ENCODE measurements at regions not wholly inside any gene's neighbourhood (a gene's known extent, or its start where the extent isn't known, plus 50 kb on each side); places are given as distances from the start of the nearest gene placed in this dataset.

DNA sequence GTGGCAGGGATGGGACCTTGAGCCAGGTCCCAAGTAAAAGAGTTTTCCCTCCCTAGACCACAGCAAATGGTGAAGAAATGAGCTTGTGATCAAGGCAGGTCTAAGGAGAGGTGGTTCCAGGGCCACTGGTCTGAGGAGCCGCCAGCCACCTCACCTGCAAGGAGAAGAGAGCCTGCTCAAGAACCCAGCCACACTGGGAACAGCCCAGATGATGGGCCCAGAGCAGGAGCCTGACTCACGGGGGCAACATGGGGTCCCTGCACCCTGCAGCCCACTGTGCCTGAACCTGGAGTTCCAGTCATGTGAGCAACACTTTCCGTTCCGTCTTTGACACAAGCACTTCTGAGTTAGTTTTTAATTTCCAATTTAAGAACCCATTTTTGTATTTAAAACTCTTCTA lies 204.5 kb upstream of the CDH4 start:
- DNase-seq (ENCODE audit: low spot score), result no peak

DNA sequence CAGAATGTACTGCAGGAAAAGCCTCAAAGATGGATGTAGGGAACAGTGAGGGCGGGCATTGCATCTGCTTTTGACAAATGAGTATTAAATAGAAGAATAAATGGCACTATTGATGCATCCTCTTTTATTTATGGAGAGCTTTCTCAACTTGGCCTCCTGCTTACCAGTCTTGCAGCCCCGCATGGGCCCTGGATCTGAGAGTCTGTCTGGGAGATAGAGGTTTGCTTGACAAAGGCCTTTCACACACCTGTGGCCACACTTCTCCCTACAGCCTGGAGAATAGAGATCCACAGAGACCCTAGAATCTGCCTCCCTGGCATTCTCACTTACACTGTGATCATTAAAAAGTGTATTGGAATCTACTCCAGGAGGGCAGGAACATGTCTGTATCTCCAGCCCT lies 203.8 kb upstream of the CDH4 start:
- DNase-seq (ENCODE audit: low spot score), result no peak

DNA sequence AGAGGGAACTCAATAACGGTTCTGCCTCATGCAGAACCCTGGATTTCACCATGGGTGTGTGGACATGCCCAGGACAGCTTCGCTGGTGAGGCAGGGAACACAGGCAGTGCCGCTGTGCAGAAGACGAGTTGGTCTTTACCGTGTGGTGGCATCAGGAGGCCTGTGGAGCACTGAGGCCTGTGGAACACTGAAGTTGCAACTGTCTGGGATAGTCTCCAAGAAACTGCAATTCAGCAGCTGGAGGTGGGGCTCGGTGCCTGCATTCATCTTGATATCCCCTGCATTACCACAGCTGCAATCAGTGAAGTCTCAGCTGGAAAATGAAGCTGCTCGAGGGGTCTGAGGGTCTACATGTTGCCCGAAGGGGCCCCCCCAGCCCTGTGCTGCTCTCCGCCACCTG lies 202.4 kb upstream of the CDH4 start:
- DNase-seq (ENCODE audit: low spot score), result no peak

DNA sequence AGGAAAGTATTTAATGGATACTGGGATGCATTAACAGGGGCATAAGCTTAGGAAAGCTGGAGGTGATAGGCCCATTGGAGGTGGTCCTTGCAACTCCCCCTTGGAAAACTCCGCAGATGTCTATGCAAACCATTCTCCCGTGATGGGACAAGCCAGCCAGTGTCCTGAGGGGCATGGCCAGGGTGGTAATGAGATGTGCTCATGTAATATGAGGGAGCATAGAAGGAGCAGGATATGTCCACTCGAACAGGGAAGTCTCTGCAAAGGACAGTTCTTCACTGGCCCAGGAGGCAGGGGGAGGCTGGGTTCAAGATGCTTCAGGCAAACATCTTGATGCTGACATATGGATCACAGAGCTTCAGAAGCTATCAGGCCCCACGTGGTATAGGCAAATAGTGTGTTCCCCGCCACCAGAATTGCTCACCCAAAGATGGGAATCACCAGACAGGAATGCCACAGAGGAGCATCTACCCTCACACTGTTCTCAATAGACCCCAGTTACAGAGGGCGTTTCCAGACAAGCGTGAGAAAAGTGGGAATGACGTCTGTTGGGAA lies 201.6 kb upstream of the CDH4 start:
- DNase-seq (ENCODE audit: low spot score), result no peak

DNA sequence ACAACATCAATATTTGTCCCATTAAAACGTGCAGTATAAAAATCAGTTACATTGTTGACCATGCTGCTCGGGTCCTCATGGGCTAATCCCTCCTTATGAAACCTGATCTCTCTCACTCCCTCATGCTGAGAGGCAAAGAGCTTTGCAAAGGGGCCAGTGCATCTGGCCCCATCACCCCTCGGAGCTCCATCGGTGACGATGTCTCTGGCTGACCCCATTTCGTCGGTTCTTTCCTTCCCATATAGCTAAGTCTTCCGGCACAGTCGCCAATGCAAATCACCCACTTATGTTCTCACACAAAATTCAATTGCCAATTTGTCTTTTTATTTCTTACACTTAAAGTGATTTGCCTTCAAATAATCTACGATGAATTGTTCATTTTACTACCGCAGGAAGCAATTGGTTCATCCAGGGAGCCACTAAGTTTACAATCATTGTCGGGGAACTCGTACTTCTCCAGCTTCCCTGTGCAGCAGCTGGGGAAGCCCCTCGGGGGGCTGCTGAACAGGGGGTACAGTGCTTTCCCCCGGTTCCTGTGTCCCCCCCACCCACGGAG lies 199.8 kb upstream of the CDH4 start:
- DNase-seq (ENCODE audit: low spot score), result no peak

DNA sequence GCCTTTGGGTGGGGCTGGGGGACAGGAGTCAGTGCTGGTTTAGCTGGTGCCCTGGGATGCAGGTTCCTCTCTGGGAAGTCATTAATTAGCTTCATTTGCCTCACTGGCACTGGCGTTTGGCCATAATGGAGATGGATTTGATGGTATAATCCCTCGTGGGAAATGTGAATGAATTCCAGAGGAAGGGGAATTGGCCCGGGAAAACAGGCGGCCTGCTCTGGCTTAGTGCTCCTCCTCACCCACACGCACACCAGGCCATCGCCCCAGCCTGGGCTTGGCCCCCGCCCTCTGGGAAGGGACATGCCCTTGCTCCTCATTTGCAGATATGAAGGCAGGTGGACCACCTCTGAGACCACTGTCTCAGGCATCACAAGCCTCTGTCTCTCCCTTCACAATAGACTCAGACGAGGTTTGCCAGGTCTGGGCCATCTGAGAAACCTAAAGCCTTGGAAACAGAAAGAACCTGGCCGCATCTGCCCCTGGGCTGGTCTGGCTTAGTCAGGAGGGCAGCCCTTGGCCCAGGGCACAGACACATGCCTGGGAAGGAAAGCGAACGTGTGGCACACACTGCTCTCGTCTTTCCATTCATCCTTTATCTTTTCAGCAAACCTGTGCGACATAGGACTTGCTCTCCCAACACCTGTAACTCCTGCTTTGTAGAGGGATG lies 199.2 kb upstream of the CDH4 start:
- DNase-seq (ENCODE audit: low spot score), result no peak

DNA sequence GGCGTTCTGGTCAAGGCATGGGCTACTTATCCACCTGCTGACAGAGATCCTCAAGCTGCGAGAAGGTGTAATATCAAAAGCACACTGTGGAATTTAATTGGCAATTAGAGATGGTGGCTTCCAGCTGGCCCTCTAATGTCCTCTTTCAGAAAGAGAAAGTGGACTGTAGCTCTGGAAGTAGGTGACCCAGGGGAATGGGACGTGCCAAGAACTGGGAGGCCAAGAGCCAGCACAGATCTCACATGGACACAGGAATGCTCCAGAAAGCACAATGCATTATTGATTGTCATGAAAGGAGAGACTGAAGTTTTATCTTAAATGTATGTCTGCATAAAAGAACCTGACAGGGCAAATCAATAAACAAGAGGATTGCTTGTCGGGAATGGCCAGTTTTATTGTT lies 198.6 kb upstream of the CDH4 start:
- no peak for DNase-seq (ENCODE audit: low spot score)

DNA sequence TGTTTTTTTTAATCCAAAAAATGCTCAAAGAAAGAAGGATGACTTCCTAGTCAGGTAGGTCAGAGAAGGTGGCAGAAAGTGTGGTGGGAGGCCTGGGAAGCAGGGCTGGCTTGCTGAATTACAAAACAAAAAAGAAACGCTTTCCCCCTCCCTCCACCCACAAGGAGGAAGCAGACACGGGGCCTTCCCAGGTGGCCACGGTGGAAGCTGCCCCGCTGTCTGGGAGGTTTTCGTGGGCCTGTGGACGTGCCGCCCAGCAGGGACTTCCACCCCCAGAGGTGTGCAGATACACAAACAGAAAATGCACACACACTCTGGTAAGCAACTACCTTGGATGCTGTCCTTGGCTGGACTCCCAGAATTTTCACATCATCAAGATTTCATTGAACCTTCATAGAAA lies 198.2 kb upstream of the CDH4 start:
- no peak for DNase-seq (ENCODE audit: low spot score)

DNA sequence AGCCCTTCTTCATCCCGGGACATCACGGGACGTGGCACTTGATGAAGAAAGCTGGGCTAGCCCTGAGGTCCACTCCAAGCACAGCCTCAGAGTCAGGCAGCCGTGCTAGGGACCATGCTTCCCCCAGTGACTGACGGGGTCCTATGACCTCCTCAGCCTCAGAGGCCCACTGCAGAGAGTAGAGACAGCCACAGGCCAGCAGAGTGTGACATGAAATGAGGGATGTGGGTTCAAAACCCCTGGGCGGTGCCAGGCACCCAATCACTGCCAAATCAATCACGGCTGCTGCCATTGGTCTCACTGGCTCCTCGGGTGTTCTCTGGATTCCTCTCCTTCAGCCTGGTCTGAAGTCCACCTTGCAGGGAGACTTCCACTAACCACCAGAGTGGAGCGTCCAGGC lies 197.7 kb upstream of the CDH4 start:
- no peak for DNase-seq (ENCODE audit: low spot score)

DNA sequence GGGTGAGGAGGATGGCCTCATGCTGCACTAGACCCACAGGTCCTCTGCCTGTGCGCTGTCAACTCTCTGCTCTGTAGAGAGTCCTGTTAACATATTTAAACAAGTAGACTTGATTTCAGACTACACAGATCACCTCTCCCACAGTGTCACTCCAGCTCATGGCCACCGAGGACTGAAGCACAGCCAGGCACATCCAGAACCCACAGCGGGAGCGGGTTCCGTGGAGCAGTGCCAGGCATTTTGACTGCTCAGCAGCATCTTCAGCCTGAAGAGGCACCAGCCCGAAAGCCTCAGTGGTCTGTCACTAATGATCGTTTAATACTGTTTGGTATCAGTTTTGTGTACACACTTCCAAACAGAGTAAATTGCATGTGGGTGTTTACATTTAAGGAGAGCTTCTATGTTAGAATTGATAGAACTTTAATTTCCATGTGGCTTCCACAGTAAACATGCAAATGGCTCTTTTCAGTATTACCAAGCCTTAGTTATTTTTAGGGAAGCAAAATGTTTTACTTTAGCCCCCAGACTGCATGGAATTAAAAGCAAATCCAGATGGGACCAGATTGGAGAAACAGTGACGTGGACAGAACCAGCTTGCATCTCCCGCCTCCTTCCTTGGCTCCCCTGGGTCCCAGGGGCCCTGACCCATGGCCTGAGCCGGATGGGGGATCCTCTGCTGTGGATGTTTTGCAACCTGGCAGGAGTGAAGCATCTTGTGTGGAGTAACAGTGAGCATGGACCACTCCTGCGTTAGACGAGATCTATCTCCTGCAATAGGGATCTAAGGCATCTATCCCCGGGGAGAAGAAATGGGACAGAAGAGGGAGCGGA lies 196.7 kb upstream of the CDH4 start:
- DNase-seq (ENCODE audit: low spot score), result no peak

DNA sequence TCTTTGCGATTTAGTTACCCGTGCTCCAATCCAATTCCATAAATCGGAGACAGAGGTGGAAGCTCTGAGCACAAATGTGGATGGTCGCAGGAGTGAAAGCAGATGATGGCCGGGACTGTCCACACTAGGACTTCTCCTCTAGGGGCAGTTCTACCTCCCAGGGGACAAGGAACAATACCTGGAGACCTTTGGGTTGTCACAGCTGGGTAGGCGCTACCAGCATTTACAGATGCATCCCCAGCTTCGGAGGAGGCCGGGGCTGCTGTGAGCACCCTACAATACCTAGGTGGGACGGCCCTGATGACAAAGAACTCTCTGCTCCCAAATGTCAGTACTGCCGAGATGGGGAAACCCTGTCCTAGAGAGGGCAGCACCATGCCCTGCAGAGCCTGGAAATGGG lies 195.9 kb upstream of the CDH4 start:
- no peak for DNase-seq (ENCODE audit: low spot score)

DNA sequence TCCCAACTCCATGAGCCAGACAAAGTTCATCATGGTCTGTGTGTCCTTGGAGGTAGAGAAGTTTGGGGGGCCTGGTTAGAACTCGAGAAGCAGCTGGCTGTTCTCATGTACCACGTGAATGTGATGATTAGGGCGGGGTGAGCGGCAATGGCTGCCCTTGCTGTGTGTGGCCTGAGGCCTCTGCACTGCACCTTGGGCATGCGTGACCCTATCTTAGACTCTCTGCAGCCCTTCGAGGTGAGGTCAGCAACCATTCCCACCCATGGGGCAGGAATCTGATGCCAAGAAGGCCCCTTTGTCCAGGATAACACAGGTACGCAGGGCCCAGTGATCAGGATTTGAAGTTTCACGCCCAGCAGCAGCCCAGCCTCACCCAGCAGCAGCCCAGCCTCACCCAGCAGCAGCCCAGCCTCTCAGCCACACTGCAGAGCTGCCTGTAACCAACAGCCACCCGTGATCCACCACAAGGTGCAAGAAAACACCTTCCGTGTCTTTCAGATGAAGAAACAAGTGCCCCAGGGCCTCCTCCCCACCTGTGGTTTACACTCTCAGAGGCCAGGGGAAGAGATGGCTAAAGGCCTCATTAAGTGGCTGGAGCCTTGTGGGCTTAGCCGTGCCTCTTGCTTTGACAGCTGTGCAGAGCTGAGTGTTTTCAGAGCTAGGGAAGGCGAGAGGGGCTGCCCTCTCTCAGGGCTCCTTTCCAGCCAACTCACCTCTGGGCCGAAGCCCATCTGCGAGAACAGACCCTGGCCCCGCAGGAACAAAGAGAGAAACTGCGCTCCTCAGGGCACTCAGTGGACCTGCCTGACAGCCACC lies 195.2 kb upstream of the CDH4 start:
- DNase-seq (ENCODE audit: low spot score), result no peak

DNA sequence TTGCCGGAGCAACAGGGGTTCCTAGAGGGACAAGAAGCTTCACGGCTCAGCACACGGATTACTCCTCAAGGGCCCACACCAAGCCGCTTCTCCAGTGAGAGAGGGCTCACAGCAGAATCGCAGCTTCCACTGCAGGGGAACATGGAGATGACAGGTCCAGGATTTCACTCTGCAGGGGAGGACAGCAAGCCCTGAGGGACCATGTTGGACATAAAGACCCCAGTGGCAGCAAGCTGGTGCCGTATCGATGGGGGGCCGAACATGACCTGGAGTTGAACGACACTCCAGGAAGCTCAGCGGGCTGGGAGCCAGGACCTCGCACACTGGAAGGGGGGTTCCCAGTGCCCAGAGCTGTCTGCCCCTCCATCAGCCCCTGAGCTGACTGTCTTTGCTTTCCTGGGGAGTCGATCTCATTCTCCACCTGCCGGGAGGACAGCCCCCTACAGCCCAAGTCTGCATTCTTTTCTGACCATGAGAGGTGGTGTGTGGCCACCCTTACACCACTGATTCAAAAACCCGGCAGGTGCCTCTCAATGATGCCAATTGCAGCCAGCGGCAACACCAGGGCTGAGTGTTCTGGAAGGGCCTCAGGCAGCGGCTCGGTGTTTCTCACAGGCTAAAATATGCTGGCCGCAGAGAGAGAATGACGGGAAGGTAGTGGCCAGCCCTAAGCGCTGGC lies 194.5 kb upstream of the CDH4 start:
- DNase-seq (ENCODE audit: low spot score), result no peak

DNA sequence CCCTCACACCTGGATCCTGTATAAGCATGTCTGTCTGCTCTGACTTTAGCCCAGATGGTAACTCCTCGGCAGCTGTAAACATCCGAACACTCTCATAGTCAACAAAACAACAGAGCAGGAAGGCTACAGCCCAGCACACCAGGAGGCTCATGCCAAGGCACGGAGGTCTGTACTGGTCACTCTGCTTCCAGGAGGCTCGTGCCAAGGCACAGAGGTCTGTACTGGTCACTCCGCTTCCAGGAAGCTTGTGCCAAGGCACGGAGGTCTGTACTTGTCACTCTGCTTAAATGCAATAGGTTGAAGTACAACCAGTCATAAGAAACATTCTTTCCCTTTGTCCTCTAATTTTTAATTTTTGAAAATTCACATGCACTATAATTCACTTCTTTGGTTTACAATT lies 190.1 kb upstream of the CDH4 start:
- no peak for DNase-seq (ENCODE audit: low spot score)

DNA sequence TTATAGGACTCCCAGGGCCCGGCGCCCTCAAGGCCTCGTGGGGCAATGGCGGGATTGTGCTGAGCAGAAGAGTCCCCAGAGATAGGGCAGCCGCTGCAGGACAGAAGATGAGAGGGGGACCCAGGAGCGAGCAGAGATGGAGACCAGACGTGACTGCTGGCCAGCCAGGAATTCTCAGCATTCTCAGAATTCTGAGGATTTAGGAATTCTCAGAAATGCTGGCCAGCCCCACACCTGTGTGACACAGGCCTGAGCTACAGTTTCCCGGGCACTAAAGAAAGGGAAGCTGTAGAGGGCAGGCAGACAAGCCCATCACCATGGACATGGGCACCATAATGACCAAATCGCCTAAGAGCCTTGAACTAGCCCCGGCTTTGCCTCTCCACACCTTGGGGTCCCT lies 186.2 kb upstream of the CDH4 start:
- DNase-seq (ENCODE audit: low spot score), result no peak

DNA sequence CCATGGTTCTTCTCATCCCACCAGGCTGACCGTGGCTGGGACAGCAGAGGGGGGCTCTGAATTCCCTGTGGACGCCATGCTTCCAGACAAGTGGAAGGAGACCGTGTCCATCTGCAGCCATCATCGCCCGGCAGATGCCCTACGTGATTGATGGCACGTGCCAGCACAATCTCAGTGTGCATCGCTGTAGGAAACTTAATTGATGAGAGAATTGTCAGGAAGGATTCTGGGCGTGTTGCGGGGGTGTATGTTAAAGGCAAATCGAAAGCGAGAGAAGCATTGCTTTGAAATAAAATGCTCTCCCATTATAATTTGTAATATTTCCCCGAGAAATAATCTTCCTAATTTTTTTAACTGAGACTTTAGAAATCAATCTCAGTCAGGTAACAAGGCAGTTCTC lies 185.5 kb upstream of the CDH4 start:
- no peak for DNase-seq (ENCODE audit: low spot score)

DNA sequence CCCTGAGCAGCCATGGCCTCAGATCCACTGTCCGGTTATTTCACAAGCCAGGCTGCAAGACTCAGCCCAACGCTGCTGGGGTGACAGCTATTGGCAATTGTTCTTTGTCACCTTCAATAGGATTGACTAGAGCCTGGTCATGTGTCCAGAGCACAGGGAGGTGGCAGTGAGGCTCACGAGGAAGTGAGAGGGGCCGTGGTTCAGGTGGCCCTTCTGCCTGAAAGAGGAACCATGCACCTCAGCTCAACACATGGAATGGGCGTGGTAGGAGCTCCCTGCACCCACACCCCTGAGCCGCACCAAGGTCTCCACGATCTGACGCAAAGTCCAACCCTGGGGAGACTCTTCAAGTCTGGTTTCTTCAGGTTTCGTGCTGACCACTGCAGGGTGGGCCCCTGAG lies 184.8 kb upstream of the CDH4 start:
- no peak for DNase-seq (ENCODE audit: low spot score)

DNA sequence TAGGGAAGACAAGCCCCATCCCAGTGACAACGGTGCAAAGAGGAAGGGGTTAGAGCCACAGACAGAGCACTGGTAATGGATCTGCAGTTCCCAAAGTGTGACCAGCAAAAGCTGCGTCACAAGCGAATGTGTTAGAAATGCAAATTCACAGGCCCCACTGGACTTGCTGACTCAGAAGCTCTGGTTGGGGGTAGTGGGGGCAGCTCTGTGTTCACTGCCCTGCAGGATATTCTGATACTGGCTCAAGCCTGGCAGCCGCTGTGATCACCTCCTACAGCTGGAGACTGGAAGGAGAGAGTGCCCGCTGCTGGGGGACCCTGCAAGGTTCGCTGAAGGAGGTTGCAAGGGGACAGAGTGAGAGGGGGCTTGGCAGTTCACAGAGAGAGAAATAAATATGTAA lies 179.7 kb upstream of the CDH4 start:
- DNase-seq (ENCODE audit: low spot score), result no peak

DNA sequence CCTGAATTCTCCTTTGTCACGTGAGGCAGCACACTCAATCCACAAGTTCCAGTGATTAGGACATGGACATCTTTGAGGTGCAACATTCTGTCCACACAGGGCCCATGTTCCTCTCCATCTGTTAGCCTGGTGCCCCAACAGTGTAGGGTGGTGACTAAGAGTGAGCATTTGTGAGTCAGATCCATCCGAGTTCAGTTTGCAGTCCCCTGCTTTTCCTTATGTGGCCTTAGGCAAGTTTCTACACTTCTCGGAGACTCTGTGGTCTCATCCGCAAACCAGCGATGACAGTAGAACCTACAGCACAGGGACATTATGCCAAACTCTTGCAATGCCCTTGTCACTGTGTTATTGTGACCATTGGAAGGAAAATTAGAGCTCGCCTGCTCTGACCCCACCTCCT lies 178.7 kb upstream of the CDH4 start:
- DNase-seq (ENCODE audit: low spot score), result no peak

DNA sequence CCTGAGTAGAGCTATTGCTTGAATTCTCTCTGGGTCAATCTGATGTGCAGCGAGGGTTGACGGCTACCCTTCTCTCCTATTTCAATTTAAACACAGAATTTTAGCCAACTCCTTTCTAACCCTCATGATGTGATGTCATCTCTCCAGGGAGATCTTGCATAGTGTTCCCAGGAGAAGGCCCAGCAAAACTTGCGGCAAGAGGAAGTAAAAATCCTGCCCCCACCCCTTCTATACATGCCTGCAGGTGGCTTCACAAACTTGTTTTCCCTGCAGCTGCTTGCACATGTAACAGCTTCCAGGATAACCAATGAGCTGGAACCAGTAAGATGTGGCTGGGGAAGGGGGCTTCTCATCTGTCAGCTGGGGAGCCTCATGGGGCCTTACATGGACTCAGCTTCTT lies 169.3 kb upstream of the CDH4 start:
- no peak for DNase-seq (ENCODE audit: low spot score)

DNA sequence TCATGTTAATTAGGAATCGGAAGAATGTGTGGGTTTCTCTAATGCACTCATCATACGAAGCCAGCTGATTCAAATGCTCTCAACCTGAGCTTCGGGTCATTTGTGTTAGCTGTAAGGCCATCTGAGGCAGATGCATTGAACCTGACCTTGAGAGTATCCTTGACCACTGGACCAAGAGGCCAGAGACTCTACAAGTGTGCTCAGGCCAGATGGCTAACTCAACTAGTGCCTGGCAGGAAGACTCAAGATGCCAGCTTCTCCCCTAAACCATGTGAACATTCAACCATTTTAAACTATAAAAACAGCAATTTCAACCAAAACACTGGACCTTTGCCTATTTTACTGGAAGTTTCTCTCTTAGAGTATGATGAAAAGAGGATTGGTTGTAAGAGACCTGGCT lies 168.6 kb upstream of the CDH4 start:
- DNase-seq (ENCODE audit: low spot score), result no peak

DNA sequence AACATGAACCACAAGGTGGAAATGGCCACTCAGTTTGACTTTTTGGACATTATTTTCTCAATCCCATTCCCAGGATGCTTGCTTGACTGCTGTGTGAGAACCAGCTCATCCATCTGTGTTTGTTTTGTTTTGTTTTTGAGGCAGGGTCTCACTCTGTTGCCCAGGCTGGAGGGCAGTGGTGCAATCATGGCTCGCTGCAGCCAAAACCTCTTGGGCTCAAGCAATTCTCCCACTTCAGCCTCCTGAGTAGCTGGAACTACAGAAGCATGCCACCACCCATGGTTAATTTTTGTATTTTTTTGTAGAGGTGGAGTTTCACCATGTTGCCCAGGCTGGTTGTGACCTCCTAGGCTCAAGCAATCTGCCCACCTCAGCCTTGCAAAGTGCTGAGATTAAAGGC lies 166.0 kb upstream of the CDH4 start:
- no peak for DNase-seq (ENCODE audit: low spot score)

All from H4 (cell line).